GM19328 (cell line): ENCODE measurements at regions not wholly inside any gene's neighbourhood (a gene's known extent, or its start where the extent isn't known, plus 50 kb on each side); places are given as distances from the start of the nearest gene placed in this dataset.

Source experiments
- ATAC-seq: cut with Tn5 transposase; IDR thresholded peaks from one replicate; pipeline ENCODE4 v1.9.1; 2021; ENCODE audit warnings: mild to moderate bottlenecking, moderate library complexity; ENCODE audit not compliant: unreplicated experiment

GRCh38 chr3:23663661-23664186 lies 142.0 kb upstream of the UBE2E1 start:
- ATAC-seq: no peak

GRCh38 chr3:23664459-23664858 lies 141.3 kb upstream of the UBE2E1 start:
- no peak for ATAC-seq

- ATAC-seq: no peak
Observed at GRCh38 chr3:23665741-23666140, 140.0 kb upstream of the UBE2E1 start.

GRCh38 chr3:23666818-23667217 lies 138.9 kb upstream of the UBE2E1 start:
- ATAC-seq: no peak

- ATAC-seq: no peak
Observed at GRCh38 chr3:23667536-23668429, 138.0 kb upstream of the UBE2E1 start.

- ATAC-seq: no peak
Observed at GRCh38 chr3:23668430-23668904, 137.3 kb upstream of the UBE2E1 start.

GRCh38 chr3:23669541-23670255 lies 136.1 kb upstream of the UBE2E1 start:
- no peak for ATAC-seq

- no peak for ATAC-seq
Observed at GRCh38 chr3:23671851-23672589, 133.7 kb upstream of the UBE2E1 start.

- ATAC-seq: no peak
Observed at GRCh38 chr3:23672628-23673027, 133.1 kb upstream of the UBE2E1 start.

GRCh38 chr3:23675010-23675409 lies 130.7 kb upstream of the UBE2E1 start:
- ATAC-seq: no peak

- ATAC-seq: no peak
Observed at GRCh38 chr3:23676093-23676492, 129.7 kb upstream of the UBE2E1 start.

GRCh38 chr3:23682646-23683045 lies 123.1 kb upstream of the UBE2E1 start:
- ATAC-seq: no peak

GRCh38 chr3:23685541-23686258 lies 120.1 kb upstream of the UBE2E1 start:
- no peak for ATAC-seq

- no peak for ATAC-seq
Observed at GRCh38 chr3:23686519-23686918, 119.2 kb upstream of the UBE2E1 start.

- no peak for ATAC-seq
Observed at GRCh38 chr3:23691357-23691895, 114.3 kb upstream of the UBE2E1 start.

- no peak for ATAC-seq
Observed at GRCh38 chr3:23696842-23697241, 108.9 kb upstream of the UBE2E1 start.

- no peak for ATAC-seq
Observed at GRCh38 chr3:23697416-23697815, 108.3 kb upstream of the UBE2E1 start.

GRCh38 chr3:23698652-23699313 lies 107.0 kb upstream of the UBE2E1 start:
- no peak for ATAC-seq

- no peak for ATAC-seq
Observed at GRCh38 chr3:23700616-23701015, 105.1 kb upstream of the UBE2E1 start.
